K562 (cell line): ENCODE measurements at regions not wholly inside any gene's neighbourhood (a gene's known extent, or its start where the extent isn't known, plus 50 kb on each side); places are given as distances from the start of the nearest gene placed in this dataset.
A peak's percentile ranks its signal among the peaks of the same experiment; 100 is the strongest.

Experiments used
- ATF2 ChIP-seq: sonication (generic); formaldehyde crosslinking; IDR thresholded peaks from 2 replicates; pipeline ENCODE4 v1.8.1; 2022; ENCODE audit warnings: missing genetic modification reagents
- BCL6 ChIP-seq: fragments of 250-450 bp; sonication (Bioruptor Pico); IDR thresholded peaks from 2 replicates; pipeline ENCODE4 v1.4.0; 2020
- CEBPG ChIP-seq, 3 experiments: fragments of 200-800 bp in 1 of 3; sonication (Bioruptor generic) in 1 of 3; sonication (generic) in 1 of 3; formaldehyde crosslinking in 1 of 3; IDR thresholded peaks in 2 of 3; conservative IDR thresholded peaks in 1 of 3; 2 replicates each; pipeline versions ENCODE4 v1.6.1 to v1.8.0; 2016 to 2022; ENCODE audit warnings: missing compliant biosample characterization in 2 of 3, missing genetic modification characterization in 2 of 3, mild to moderate bottlenecking in 1 of 3, missing genetic modification reagents in 1 of 3
- E2F5 ChIP-seq: sonication (generic); formaldehyde crosslinking; IDR thresholded peaks from 2 replicates; pipeline ENCODE4 v1.8.0; 2022; ENCODE audit warnings: mild to moderate bottlenecking, missing genetic modification reagents
- LARP7 ChIP-seq: fragments of 450-650 bp; IDR thresholded peaks from 2 replicates; pipeline ENCODE4 v1.6.1; 2016
- MEIS2 ChIP-seq: fragments of 450-650 bp; IDR thresholded peaks from 2 replicates; pipeline ENCODE4 v1.6.1; 2014; ENCODE audit warnings: mild to moderate bottlenecking; ENCODE audit not compliant: partially characterized antibody
- MLLT1 ChIP-seq, 2 experiments: fragments of 450-650 bp; IDR thresholded peaks; 2 replicates each; pipeline ENCODE4 v1.6.1; 2016
- NR4A1 ChIP-seq, 2 experiments: fragments of 250-450 bp in 1 of 2; fragments of 450-650 bp in 1 of 2; sonication (Bioruptor Pico) in 1 of 2; IDR thresholded peaks; 2 replicates each; pipeline versions ENCODE4 v1.4.0 to v1.6.1; 2016 to 2020; ENCODE audit warnings: mild to moderate bottlenecking in 2 of 2, missing compliant biosample characterization in 1 of 2, missing genetic modification characterization in 1 of 2, moderate library complexity in 1 of 2
- RFX1 ChIP-seq: fragments of 450-650 bp; IDR thresholded peaks from 2 replicates; pipeline ENCODE4 v1.6.1; 2016; ENCODE audit warnings: mild to moderate bottlenecking, moderate library complexity
- SMARCA4 ChIP-seq: fragments of 450-650 bp; IDR thresholded peaks from 2 replicates; pipeline ENCODE4 v1.6.1; 2016
- SREBF1 ChIP-seq: fragments of 150-350 bp; IDR thresholded peaks from 2 replicates; pipeline ENCODE4 v1.6.1; 2014; ENCODE audit warnings: antibody characterized with exemption, low read depth, low read length, borderline replicate concordance
- STAG1 ChIP-seq: sonication (generic); formaldehyde crosslinking; IDR thresholded peaks from 2 replicates; pipeline ENCODE4 v1.5.0; 2020; ENCODE audit warnings: missing genetic modification reagents, borderline replicate concordance
- YBX1 ChIP-seq: fragments of 450-650 bp; IDR thresholded peaks from 2 replicates; pipeline ENCODE4 v1.7.1; 2016; ENCODE audit warnings: mild to moderate bottlenecking
- ZBTB7A ChIP-seq: IDR thresholded peaks from 2 replicates; pipeline ENCODE4 v1.6.1; 2011; ENCODE audit warnings: low read depth, mild to moderate bottlenecking, low read length, moderate library complexity, borderline replicate concordance; ENCODE audit not compliant: control insufficient read depth
- ZFP30 ChIP-seq: fragments of 250-450 bp; sonication (Bioruptor Pico); IDR thresholded peaks from 2 replicates; pipeline ENCODE4 v1.8.0; 2022; ENCODE audit warnings: moderate library complexity, mild to moderate bottlenecking, inconsistent platforms, borderline replicate concordance
- ZKSCAN1 ChIP-seq: fragments of 150-350 bp; IDR thresholded peaks from 2 replicates; pipeline ENCODE4 v1.6.1; 2016; ENCODE audit warnings: low read depth, low read length
- ZNF584 ChIP-seq: fragments of 200-800 bp; sonication (Bioruptor generic); IDR thresholded peaks from 2 replicates; pipeline ENCODE4 v1.6.1; 2016; ENCODE audit warnings: low read depth, mild to moderate bottlenecking, missing genetic modification characterization, missing compliant biosample characterization

GRCh38 chr1:181918880-181919525 is 142.5 kb downstream of the ZNF648 start (continued):
- TF ChIP-seq MLLT1 (IDR thresholded peaks at IDR 0.05) (no peak), ATF2 (no peak), SREBF1 (no peak), NR4A1 (CRISPR knock-in tag; IDR thresholded peaks at IDR 0.05) (no peak), NR4A1 (tag; IDR thresholded peaks at IDR 0.05) (0 out of 2 replicates have a peak, but pooled peaks have one; percentile 25), SMARCA4 (no peak; the same call in 1 of the 2 replicates), RFX1 (no peak), CEBPG (CRISPR knock-in tag; IDR thresholded peaks at IDR 0.05) (no peak), CEBPG (tag; conservative IDR thresholded peaks at IDR 0.05 in 1 of 2, IDR thresholded peaks at IDR 0.05 in 1 of 2) (peak; percentile 18 to 64; a peak in 3 of 4 replicates), E2F5 (no peak), ZKSCAN1 (no peak), ZNF584 (CRISPR knock-in tag) (peak; percentile 70; the same call in 1 of the 2 replicates), YBX1 (no peak), ZBTB7A (no peak), LARP7 (no peak), ZFP30 (no peak), BCL6 (CRISPR knock-in tag) (no peak), STAG1 (CRISPR knock-in tag) (no peak), MEIS2 (peak; percentile 62)
